Parathyroid adenoma (tissue), 2 donors: ENCODE measurements at regions not wholly inside any gene's neighbourhood (a gene's known extent, or its start where the extent isn't known, plus 50 kb on each side); places are given as distances from the start of the nearest gene placed in this dataset.

ENCODE experiments used
- H2AFZ ChIP-seq: fragments of 300-600 bp; sonication (generic); one replicate; pipeline ENCODE4 v1.7.0; 2017; ENCODE audit warnings: antibody characterized with exemption, mild to moderate bottlenecking
- H3K27ac ChIP-seq: fragments of 300-600 bp; sonication (generic); one replicate; pipeline ENCODE4 v1.7.0; 2017
- H3K27me3 ChIP-seq: fragments of 300-600 bp; sonication (generic); one replicate; pipeline ENCODE4 v1.7.0; 2017; ENCODE audit warnings: low read length; ENCODE audit not compliant: control insufficient read depth, insufficient read depth
- H3K36me3 ChIP-seq: fragments of 300-600 bp; sonication (generic); one replicate; pipeline ENCODE4 v1.7.0; 2017; ENCODE audit warnings: low read length; ENCODE audit not compliant: control insufficient read depth, insufficient read depth
- H3K4me1 ChIP-seq: fragments of 300-600 bp; sonication (generic); one replicate; pipeline ENCODE4 v1.7.0; 2017; ENCODE audit warnings: control low read depth
- H3K4me2 ChIP-seq: fragments of 300-600 bp; sonication (generic); one replicate; pipeline ENCODE4 v1.7.0; 2017; ENCODE audit warnings: low read length
- H3K4me3 ChIP-seq: fragments of 300-600 bp; sonication (generic); one replicate; pipeline ENCODE4 v1.7.0; 2017; ENCODE audit warnings: low read depth, low read length
- H3K79me2 ChIP-seq: fragments of 300-600 bp; sonication (generic); one replicate; pipeline ENCODE4 v1.7.0; 2017; ENCODE audit warnings: control low read depth
- H3K9ac ChIP-seq: fragments of 300-600 bp; sonication (generic); one replicate; pipeline ENCODE4 v1.7.0; 2017; ENCODE audit warnings: mild to moderate bottlenecking
- H3K9me3 ChIP-seq: fragments of 300-600 bp; sonication (generic); one replicate; pipeline ENCODE4 v1.7.0; 2017; ENCODE audit warnings: low read length; ENCODE audit not compliant: control insufficient read depth
- TF ChIP-seq, protein P1 (sequence below): fragments of 300-600 bp; sonication (generic); IDR thresholded peaks from one replicate; pipeline ENCODE4 v1.7.0; 2017; ENCODE audit warnings: antibody characterized with exemption, mild to moderate bottlenecking
- donor health status: primary hyperparathyroidism.

DNA sequence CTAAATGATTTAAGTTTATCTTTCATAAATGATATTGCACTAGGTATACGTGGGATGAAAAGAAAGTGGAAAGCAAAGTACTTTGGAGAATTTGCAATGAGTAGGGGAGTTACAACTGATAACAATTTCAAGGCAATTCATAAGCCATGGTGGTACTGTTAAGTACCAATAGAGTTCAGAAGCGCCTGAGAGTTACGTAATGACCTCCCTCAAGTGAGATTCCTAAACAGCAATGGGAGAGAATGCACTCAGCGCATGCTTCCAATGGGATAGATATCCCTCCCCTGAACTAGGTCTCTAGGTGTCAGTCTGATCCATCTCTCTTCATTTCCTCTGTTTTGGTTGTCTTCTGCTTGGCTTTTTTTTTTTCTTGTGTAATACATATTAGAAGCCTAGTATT is 249.3 kb downstream of the NNT start:
- TF ChIP-seq, protein P1, sequence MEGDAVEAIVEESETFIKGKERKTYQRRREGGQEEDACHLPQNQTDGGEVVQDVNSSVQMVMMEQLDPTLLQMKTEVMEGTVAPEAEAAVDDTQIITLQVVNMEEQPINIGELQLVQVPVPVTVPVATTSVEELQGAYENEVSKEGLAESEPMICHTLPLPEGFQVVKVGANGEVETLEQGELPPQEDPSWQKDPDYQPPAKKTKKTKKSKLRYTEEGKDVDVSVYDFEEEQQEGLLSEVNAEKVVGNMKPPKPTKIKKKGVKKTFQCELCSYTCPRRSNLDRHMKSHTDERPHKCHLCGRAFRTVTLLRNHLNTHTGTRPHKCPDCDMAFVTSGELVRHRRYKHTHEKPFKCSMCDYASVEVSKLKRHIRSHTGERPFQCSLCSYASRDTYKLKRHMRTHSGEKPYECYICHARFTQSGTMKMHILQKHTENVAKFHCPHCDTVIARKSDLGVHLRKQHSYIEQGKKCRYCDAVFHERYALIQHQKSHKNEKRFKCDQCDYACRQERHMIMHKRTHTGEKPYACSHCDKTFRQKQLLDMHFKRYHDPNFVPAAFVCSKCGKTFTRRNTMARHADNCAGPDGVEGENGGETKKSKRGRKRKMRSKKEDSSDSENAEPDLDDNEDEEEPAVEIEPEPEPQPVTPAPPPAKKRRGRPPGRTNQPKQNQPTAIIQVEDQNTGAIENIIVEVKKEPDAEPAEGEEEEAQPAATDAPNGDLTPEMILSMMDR, result no peak
- Histone ChIP-seq H3K4me2 (no peak overlapping the region), H3K27ac (no peak overlapping the region), H3K79me2 (no peaks in the 10 kb centered on the region), H2AFZ (no peak overlapping the region), H3K27me3 (no peaks in the 10 kb centered on the region), H3K9me3 (no peaks in the 10 kb centered on the region), H3K9ac (no peak overlapping the region), H3K36me3 (no peaks in the 10 kb centered on the region), H3K4me3 (no peak overlapping the region), H3K4me1 (peaks cover 25% of the 10 kb centered on the region)

DNA sequence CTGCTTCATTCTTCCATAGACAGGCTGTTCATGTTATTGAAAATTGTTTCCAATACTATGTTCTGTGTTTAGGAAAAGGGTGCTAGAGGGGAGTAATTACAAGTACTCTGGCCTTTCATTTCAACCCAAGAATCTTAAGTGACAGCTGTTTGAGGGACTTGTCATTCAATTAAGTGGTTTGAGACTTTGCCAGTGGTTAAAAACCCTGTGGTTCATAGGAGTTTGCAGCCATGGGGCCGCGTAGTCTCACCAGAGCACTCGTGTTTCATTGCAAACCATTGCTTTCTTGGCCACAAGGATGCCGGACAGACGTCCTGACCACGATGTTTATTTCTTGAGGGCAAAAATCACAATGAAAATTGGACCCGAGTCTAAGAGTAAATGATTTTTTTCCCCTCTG is 248.8 kb downstream of the NNT start:
- H3K36me3 ChIP-seq, result no peaks in the 10 kb centered on the region
- TF ChIP-seq, protein P1, result no peak
- no peak overlapping the region for H3K9ac ChIP-seq
- H3K9me3 ChIP-seq, result no peaks in the 10 kb centered on the region
- H2AFZ ChIP-seq, result no peak overlapping the region
- H3K4me2 ChIP-seq, result no peak overlapping the region
- H3K79me2 ChIP-seq, result no peaks in the 10 kb centered on the region
- H3K27me3 ChIP-seq, result no peaks in the 10 kb centered on the region
- no peak overlapping the region for H3K4me3 ChIP-seq
- no peak overlapping the region for H3K27ac ChIP-seq
- H3K4me1 ChIP-seq, result peaks cover 24% of the 10 kb centered on the region

DNA sequence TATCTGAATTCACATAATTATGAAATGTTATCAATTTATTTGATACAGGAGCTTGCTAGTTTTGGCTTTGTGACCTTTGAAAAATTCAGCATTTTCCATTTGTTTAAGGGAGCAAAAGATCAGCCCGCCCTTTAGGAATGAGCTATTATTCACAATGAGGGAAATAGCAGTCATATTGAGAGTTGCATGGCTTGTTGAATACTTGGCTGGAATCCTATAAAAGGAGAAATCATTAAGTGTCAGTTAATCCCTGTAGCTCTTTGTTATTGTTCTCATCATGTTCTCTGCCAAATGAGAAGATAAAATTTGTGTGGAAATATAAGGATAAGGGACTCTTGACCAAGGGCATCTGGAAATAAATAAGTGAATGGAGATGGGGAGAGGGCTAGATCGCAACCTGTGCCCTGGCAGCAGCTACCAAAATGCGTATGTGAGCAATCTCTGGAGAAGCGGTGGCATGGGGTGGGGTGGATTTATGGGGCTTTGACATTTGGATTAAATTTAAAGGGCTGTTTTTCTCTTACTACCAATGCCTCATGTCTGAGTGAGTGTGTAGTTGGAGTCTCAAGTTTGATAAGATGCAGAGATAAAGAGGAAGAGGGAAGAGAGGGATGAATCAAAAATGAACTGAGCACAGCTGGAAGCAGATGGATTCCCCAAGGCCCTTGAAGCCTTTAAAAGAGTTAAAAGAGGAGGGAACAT is 237.6 kb downstream of the NNT start:
- no peak overlapping the region for H3K4me3 ChIP-seq
- H3K4me1 ChIP-seq, result no peaks in the 10 kb centered on the region
- H3K79me2 ChIP-seq, result no peaks in the 10 kb centered on the region
- no peak overlapping the region for H2AFZ ChIP-seq
- no peaks in the 10 kb centered on the region for H3K36me3 ChIP-seq
- no peaks in the 10 kb centered on the region for H3K27me3 ChIP-seq
- no peak overlapping the region for H3K9ac ChIP-seq
- H3K4me2 ChIP-seq, result no peak overlapping the region
- TF ChIP-seq, protein P1, result no peak
- no peaks in the 10 kb centered on the region for H3K9me3 ChIP-seq
- no peak overlapping the region for H3K27ac ChIP-seq

DNA sequence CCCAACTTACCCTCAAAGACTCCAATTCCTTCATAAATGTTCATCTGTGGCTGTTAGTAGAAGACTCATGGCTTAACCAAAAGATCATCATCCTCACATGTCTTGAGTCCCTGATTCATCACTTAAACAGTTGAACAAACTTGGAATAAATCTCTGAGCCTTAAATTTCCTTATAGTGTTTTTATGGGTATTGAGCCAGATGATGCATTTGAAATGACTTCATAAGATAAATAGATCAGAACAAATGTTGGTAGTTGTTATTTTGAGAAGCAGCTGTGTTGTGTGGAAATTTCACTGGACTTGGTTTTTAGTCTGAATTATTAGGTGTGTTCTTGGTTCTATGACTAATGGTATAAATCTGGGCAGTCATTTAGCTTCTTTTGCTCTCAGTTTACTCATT is 236.2 kb downstream of the NNT start:
- H3K9me3 ChIP-seq, result no peaks in the 10 kb centered on the region
- H3K27me3 ChIP-seq, result no peaks in the 10 kb centered on the region
- no peak overlapping the region for H3K27ac ChIP-seq
- no peak overlapping the region for H2AFZ ChIP-seq
- no peak overlapping the region for H3K4me2 ChIP-seq
- no peaks in the 10 kb centered on the region for H3K4me1 ChIP-seq
- no peak overlapping the region for H3K4me3 ChIP-seq
- H3K79me2 ChIP-seq, result no peaks in the 10 kb centered on the region
- no peak overlapping the region for H3K9ac ChIP-seq
- TF ChIP-seq, protein P1, result no peak
- no peaks in the 10 kb centered on the region for H3K36me3 ChIP-seq

DNA sequence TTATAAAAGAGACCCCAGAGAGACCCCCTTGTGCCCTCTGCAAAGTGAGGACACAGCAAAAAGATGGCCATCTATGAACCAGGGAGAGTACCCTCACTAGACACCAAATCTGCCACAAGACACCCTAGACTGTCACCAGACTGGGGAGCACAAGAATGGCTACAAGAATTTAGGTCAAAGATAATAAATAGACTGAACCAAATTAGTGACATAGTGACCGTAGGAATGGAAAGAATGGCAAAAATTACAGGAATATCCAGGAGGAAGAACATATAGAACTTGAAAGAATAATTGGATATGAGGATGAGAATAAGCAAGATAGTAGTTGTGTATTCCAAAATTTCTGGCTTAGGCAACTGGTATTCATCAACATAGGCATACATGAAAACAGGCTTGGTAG is 235.0 kb downstream of the NNT start:
- no peak overlapping the region for H3K9ac ChIP-seq
- no peaks in the 10 kb centered on the region for H3K79me2 ChIP-seq
- H3K9me3 ChIP-seq, result no peaks in the 10 kb centered on the region
- H2AFZ ChIP-seq, result no peak overlapping the region
- no peak overlapping the region for H3K27ac ChIP-seq
- TF ChIP-seq, protein P1, result no peak
- H3K36me3 ChIP-seq, result no peaks in the 10 kb centered on the region
- H3K4me1 ChIP-seq, result no peaks in the 10 kb centered on the region
- H3K4me2 ChIP-seq, result no peak overlapping the region
- H3K27me3 ChIP-seq, result no peaks in the 10 kb centered on the region
- no peak overlapping the region for H3K4me3 ChIP-seq
